ENCODE measurements at regions not wholly inside any gene's neighbourhood (a gene's known extent, or its start where the extent isn't known, plus 50 kb on each side); places are given as distances from the start of the nearest gene placed in this dataset.

DNA sequence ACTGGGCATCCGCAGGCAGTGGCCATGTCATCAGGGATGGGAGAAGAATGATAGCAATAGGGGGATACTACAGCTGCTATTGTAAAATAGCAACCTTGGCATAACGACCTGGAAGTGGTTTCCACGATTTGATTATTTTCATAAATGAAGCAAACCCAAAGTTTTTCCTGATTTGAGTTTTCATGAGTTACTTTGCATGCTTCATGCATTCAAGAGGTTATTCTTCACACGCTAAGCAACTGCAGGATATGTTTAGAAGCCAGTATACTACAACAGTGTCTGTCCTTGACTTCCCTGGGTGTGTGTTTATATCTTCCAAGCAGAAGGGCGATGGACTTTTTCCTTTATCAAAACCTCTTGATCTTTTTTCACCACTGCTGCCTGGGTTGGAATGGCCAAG lies 281.1 kb upstream of the DUSP10 start:
- no peaks in the 10 kb centered on the region for H3K36me3 Mint-ChIP-seq (ENCODE audit: insufficient read depth, unreplicated experiment)
- H3K27me3 Mint-ChIP-seq (ENCODE audit: insufficient read depth, unreplicated experiment): peaks cover 5% of the 10 kb centered on the region
- Histone ChIP-seq H3K27me3 (replicated peaks; ENCODE audit: control insufficient read depth, insufficient read depth, low read length) (no peaks in the 10 kb centered on the region), H3K4me3 (ENCODE audit: low read depth, low read length) (no peak overlapping the region), H3K4me1 (no peaks in the 10 kb centered on the region), H3K36me3 (ENCODE audit: control insufficient read depth, insufficient read depth, low read length) (no peaks in the 10 kb centered on the region), H3K9me3 (no peaks in the 10 kb centered on the region)
- BruUV-seq (replicated peaks): no TSS peak
- no peaks in the 10 kb centered on the region for H3K9me3 Mint-ChIP-seq (ENCODE audit: unreplicated experiment)
- POLR2A ChIA-PET: no interaction called here
- intact Hi-C loops (cut with micrococcal nuclease; ENCODE audit: unreplicated experiment): no loop called here
- H3K4me3 Mint-ChIP-seq (ENCODE audit: unreplicated experiment): no peak overlapping the region
- CTCF ChIA-PET: no interaction called here
- TF ChIP-seq, protein P1, sequence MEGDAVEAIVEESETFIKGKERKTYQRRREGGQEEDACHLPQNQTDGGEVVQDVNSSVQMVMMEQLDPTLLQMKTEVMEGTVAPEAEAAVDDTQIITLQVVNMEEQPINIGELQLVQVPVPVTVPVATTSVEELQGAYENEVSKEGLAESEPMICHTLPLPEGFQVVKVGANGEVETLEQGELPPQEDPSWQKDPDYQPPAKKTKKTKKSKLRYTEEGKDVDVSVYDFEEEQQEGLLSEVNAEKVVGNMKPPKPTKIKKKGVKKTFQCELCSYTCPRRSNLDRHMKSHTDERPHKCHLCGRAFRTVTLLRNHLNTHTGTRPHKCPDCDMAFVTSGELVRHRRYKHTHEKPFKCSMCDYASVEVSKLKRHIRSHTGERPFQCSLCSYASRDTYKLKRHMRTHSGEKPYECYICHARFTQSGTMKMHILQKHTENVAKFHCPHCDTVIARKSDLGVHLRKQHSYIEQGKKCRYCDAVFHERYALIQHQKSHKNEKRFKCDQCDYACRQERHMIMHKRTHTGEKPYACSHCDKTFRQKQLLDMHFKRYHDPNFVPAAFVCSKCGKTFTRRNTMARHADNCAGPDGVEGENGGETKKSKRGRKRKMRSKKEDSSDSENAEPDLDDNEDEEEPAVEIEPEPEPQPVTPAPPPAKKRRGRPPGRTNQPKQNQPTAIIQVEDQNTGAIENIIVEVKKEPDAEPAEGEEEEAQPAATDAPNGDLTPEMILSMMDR (IDR thresholded peaks at IDR 0.05; ENCODE audit: insufficient read depth in 1 of 2, low read depth in 1 of 2, low read length in 1 of 2, severe bottlenecking in 1 of 2, unreplicated experiment in 1 of 2): no peak
- DNase-seq: no peak
- H3K4me1 Mint-ChIP-seq (ENCODE audit: low read depth, unreplicated experiment): no peaks in the 10 kb centered on the region
- no peak overlapping the region for H3K27ac Mint-ChIP-seq (ENCODE audit: unreplicated experiment)

DNA sequence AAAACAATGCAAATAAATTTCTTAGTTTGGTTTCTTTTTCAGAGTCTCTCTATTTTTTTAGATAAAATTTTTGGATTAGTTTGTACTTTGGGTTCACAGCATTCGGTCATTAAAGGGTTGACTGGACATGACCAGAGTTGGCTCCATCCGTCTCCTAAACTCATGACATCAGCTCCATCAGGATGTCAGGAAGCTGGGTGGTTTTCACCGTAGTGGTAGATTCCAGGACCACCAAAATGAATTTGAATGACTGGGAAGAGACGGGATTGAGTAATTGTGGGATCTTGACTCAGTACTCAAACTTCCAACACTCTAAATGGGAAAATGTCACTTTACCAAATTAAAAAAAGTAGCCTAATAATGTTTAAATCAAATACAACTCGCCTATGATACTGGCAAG lies 279.2 kb upstream of the DUSP10 start:
- H3K9me3 ChIP-seq: no peaks in the 10 kb centered on the region
- no peaks in the 10 kb centered on the region for H3K36me3 Mint-ChIP-seq (ENCODE audit: insufficient read depth, unreplicated experiment)
- H3K36me3 ChIP-seq (ENCODE audit: control insufficient read depth, insufficient read depth, low read length): no peaks in the 10 kb centered on the region
- intact Hi-C loops (cut with micrococcal nuclease; ENCODE audit: unreplicated experiment): no loop called here
- TF ChIP-seq, protein P1 (IDR thresholded peaks at IDR 0.05; ENCODE audit: insufficient read depth in 1 of 2, low read depth in 1 of 2, low read length in 1 of 2, severe bottlenecking in 1 of 2, unreplicated experiment in 1 of 2): no peak
- H3K27me3 Mint-ChIP-seq (ENCODE audit: insufficient read depth, unreplicated experiment): peaks cover 2% of the 10 kb centered on the region
- H3K9me3 Mint-ChIP-seq (ENCODE audit: unreplicated experiment): no peaks in the 10 kb centered on the region
- no peak for DNase-seq
- H3K4me1 Mint-ChIP-seq (ENCODE audit: low read depth, unreplicated experiment): no peaks in the 10 kb centered on the region
- CTCF ChIA-PET: no interaction called here
- no peaks in the 10 kb centered on the region for H3K4me1 ChIP-seq
- H3K27me3 ChIP-seq (replicated peaks; ENCODE audit: control insufficient read depth, insufficient read depth, low read length): no peaks in the 10 kb centered on the region
- H3K27ac Mint-ChIP-seq (ENCODE audit: unreplicated experiment): no peak overlapping the region
- POLR2A ChIA-PET: no interaction called here
- BruUV-seq (replicated peaks): no TSS peak
- H3K4me3 ChIP-seq (ENCODE audit: low read depth, low read length): no peak overlapping the region
- H3K4me3 Mint-ChIP-seq (ENCODE audit: unreplicated experiment): no peak overlapping the region

DNA sequence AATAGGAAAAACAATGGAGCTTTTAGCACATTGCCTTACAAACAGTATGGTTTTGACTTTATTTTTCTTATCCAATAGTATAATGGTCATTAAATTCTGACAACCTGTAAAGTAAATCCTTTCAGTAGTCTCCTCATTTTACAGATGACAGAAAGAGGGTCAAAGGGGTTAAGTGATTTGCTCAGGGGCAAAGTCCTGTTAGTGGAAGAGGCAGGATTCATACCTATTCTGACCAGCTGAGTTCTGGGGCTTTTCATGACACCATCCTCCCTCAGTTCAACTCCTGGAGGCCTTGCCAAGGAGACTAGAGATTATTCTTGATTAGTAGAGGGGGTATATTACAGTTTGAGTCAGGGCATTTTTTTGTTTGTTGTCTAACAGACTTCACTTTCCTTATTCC lies 278.7 kb upstream of the DUSP10 start:
- Mint-ChIP-seq H3K9me3 (ENCODE audit: unreplicated experiment) (no peaks in the 10 kb centered on the region), H3K27ac (ENCODE audit: unreplicated experiment) (no peak overlapping the region), H3K4me1 (ENCODE audit: low read depth, unreplicated experiment) (no peaks in the 10 kb centered on the region), H3K36me3 (ENCODE audit: insufficient read depth, unreplicated experiment) (no peaks in the 10 kb centered on the region), H3K27me3 (ENCODE audit: insufficient read depth, unreplicated experiment) (no peaks in the 10 kb centered on the region), H3K4me3 (ENCODE audit: unreplicated experiment) (no peak overlapping the region)
- Histone ChIP-seq H3K36me3 (ENCODE audit: control insufficient read depth, insufficient read depth, low read length) (no peaks in the 10 kb centered on the region), H3K9me3 (no peaks in the 10 kb centered on the region), H3K27me3 (replicated peaks; ENCODE audit: control insufficient read depth, insufficient read depth, low read length) (no peaks in the 10 kb centered on the region), H3K4me1 (no peaks in the 10 kb centered on the region), H3K4me3 (ENCODE audit: low read depth, low read length) (no peak overlapping the region)
- CTCF ChIA-PET: no interaction called here
- intact Hi-C loops (cut with micrococcal nuclease; ENCODE audit: unreplicated experiment): no loop called here
- BruUV-seq (replicated peaks): no TSS peak
- TF ChIP-seq, protein P1 (IDR thresholded peaks at IDR 0.05; ENCODE audit: insufficient read depth in 1 of 2, low read depth in 1 of 2, low read length in 1 of 2, severe bottlenecking in 1 of 2, unreplicated experiment in 1 of 2): no peak
- DNase-seq: no peak
- POLR2A ChIA-PET: no interaction called here

Measured in Caco-2 (cell line).